ENCODE measurements at regions not wholly inside any gene's neighbourhood (a gene's known extent, or its start where the extent isn't known, plus 50 kb on each side); places are given as distances from the start of the nearest gene placed in this dataset.

- FAIRE-seq, result no peak
These were observed 347.0 kb upstream of the PROK2 start for GRCh38 chr3:72131899-72132298.

More at GRCh38 chr3:72131899-72132298, 347.0 kb upstream of the PROK2 start:
- H4K20me1 ChIP-seq (replicated peaks in 1 of 2; ENCODE audit: control insufficient read depth in 1 of 2, insufficient read depth in 2 of 2, low read length in 2 of 2), result no peaks in the 10 kb centered on the region
- ChIA-PET CTCF (ENCODE audit: partially characterized antibody) (interaction anchor here (0.8 kb wide), 1 partner anchor 17 kb away, joined by 3 read pairs; no protein-coding TSS in a partner anchor), POLR2A (ENCODE audit: partially characterized antibody) (no interaction called here)
- H4K8ac ChIP-seq (ENCODE audit: extremely low read depth, insufficient read depth, low read length), result no peak overlapping the region
- no peak for DNase-seq (ENCODE audit: low read depth in 1 of 2, low spot score in 2 of 2)
- H3K27me3 ChIP-seq (replicated peaks in 1 of 4; ENCODE audit: control insufficient read depth in 3 of 4, extremely low read depth in 1 of 4, insufficient read depth in 3 of 4, low read length in 3 of 4), result no peaks in the 10 kb centered on the region; a peak in 1 of 7 replicates
- H2BK12ac ChIP-seq (ENCODE audit: low read depth, low read length), result no peak overlapping the region
- no peak overlapping the region for H2BK20ac ChIP-seq (ENCODE audit: low read length)
- H3K14ac ChIP-seq (ENCODE audit: insufficient read length), result no peak overlapping the region
- no peak overlapping the region for H3K23ac ChIP-seq (ENCODE audit: insufficient read length)
- no peak overlapping the region for H2AK5ac ChIP-seq (ENCODE audit: low read depth, low read length)
- no peaks in the 10 kb centered on the region for H3K79me1 ChIP-seq (ENCODE audit: low read depth, low read length)
- no peak for TF ChIP-seq TBP (IDR thresholded peaks at IDR 0.05; ENCODE audit: low read depth, low read length)
- TF ChIP-seq MAFK (IDR thresholded peaks at IDR 0.05; ENCODE audit: low read depth, low read length), result no peak
- H3K4me3 ChIP-seq (ENCODE audit: extremely low read depth in 1 of 4, insufficient read depth in 2 of 4, low read depth in 3 of 4, low read length in 4 of 4), result no peak overlapping the region
- no peak overlapping the region for H2BK120ac ChIP-seq (replicated peaks; ENCODE audit: low read depth, low read length)
- no peak overlapping the region for H3K9ac ChIP-seq (replicated peaks in 1 of 4; ENCODE audit: extremely low read depth in 1 of 4, low read depth in 3 of 4, low read length in 3 of 4)
- H2BK5ac ChIP-seq (ENCODE audit: low read depth, low read length), result no peak overlapping the region
- H3K27ac ChIP-seq (ENCODE audit: low read depth, low read length), result no peak overlapping the region
- no peak overlapping the region for H3K18ac ChIP-seq (ENCODE audit: extremely low read depth, low read length)
- H4K5ac ChIP-seq (ENCODE audit: insufficient read length, low read depth, low read length), result no peak overlapping the region
- no peak overlapping the region for H2AFZ ChIP-seq (ENCODE audit: low read length)
- no peak overlapping the region for H3K56ac ChIP-seq (replicated peaks; ENCODE audit: insufficient read length, low read depth, low read length)
- no peaks in the 10 kb centered on the region for H3K9me3 ChIP-seq (ENCODE audit: insufficient read depth in 2 of 2, low read depth in 1 of 2, low read length in 1 of 2)
- no peak overlapping the region for H3K4ac ChIP-seq (replicated peaks; ENCODE audit: insufficient read length, low read depth, low read length)
- H3K4me1 ChIP-seq (replicated peaks in 1 of 4; ENCODE audit: control insufficient read depth in 3 of 4, insufficient read depth in 4 of 4, low read length in 3 of 4), result peaks cover 0 to 4% (median 1%) of the 10 kb centered on the region in 4 experiments; a peak in 3 of 7 replicates
- H2BK15ac ChIP-seq (ENCODE audit: low read length), result no peak overlapping the region
- H3K4me2 ChIP-seq (ENCODE audit: insufficient read depth in 1 of 2, low read depth in 2 of 2, low read length in 2 of 2), result no peak overlapping the region
- H3K36me3 ChIP-seq (ENCODE audit: control insufficient read depth in 2 of 4, insufficient read depth in 4 of 4, low read length in 3 of 4), result no peaks in the 10 kb centered on the region
- no peaks in the 10 kb centered on the region for H3K23me2 ChIP-seq (ENCODE audit: low read depth, low read length)
- no peak overlapping the region for H4K91ac ChIP-seq (replicated peaks; ENCODE audit: insufficient read length, low read length)
- no peaks in the 10 kb centered on the region for H3K79me2 ChIP-seq (ENCODE audit: control insufficient read depth in 1 of 2, insufficient read depth in 2 of 2, low read length in 2 of 2)
- 96% methylated on average over 1 of the region's 1 CpG; no CpG with 5 or more reads in 1 of the 2 experiments for WGBS, 2 experiments (ENCODE audit: extremely low coverage in 1 of 2, insufficient coverage in 1 of 2, insufficient read length in 1 of 2, insufficient replicate concordance in 2 of 2, low coverage in 1 of 2, low lambda C conversion rate in 2 of 2, missing lambda C conversion rate in 1 of 2)

Measured in H1 (cell line).